ENCODE measurements at regions not wholly inside any gene's neighbourhood (a gene's known extent, or its start where the extent isn't known, plus 50 kb on each side); places are given as distances from the start of the nearest gene placed in this dataset.

DNA sequence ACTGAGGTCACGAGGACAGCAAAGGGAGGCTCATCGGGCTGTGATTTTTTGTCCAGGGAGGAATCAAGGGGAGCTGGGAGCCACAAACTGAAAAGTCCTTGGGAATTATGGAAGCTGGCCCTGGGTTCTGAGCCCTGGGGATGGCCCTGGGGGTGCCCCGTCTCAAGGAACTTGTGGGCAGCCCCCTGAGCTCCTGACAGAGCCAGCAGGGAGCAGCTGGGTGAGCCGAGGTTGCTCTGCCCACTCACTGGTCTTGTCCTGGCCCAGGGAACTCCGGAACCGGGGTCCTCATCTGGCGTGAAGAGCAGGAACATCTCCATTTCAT lies 61.3 kb upstream of the HDAC4 start:
- TF ChIP-seq GATA3 (IDR thresholded peaks at IDR 0.05; ENCODE audit: low read depth, low read length), result no peak
- TF ChIP-seq GATA2 (IDR thresholded peaks at IDR 0.05; ENCODE audit: low read depth, low read length), result no peak

Data from SH-SY5Y (cell line).